Upper lobe of left lung (tissue), 6 donors: ENCODE measurements at regions not wholly inside any gene's neighbourhood (a gene's known extent, or its start where the extent isn't known, plus 50 kb on each side); places are given as distances from the start of the nearest gene placed in this dataset.

Experiments used
- ATAC-seq, 2 donors: fragments of 200-7000 bp; cut with Tn5 transposase; one replicate each; pipeline ENCODE4 v1.9.1; 2022; ENCODE audit warnings: mild to moderate bottlenecking in 2 of 2, moderate library complexity in 2 of 2; ENCODE audit not compliant: low FRiP score in 2 of 2
- DNase-seq, 2 donors: peaks; one replicate each; pipeline ENCODE4 v3.0.0-alpha.2; 2019 to 2020
- H3K27ac ChIP-seq, 4 donors: fragments of 200-600 bp; sonication (generic); one replicate each; pipeline ENCODE4 v1.5.1; 2016 to 2019
- H3K27me3 ChIP-seq, 4 donors: fragments of 200-600 bp; sonication (generic); one replicate each; pipeline ENCODE4 v1.5.1; 2017 to 2019
- H3K36me3 ChIP-seq, 4 donors: fragments of 200-600 bp; sonication (generic); one replicate each; pipeline ENCODE4 v1.5.1; 2016 to 2019
- H3K4me1 ChIP-seq, 4 donors: fragments of 200-600 bp; sonication (generic); one replicate each; pipeline ENCODE4 v1.5.1; 2018 to 2019
- H3K4me3 ChIP-seq, 4 donors: fragments of 200-600 bp; sonication (generic); one replicate each; pipeline ENCODE4 v1.5.1; 2017 to 2019; ENCODE audit warnings: mild to moderate bottlenecking in 2 of 4, moderate library complexity in 1 of 4
- H3K9me3 ChIP-seq, 4 donors: fragments of 200-600 bp; sonication (generic); one replicate each; pipeline ENCODE4 v1.5.1; 2018 to 2019
- EP300 ChIP-seq, 4 donors: sonication (generic); formaldehyde crosslinking; IDR thresholded peaks; one replicate each; pipeline ENCODE4 v1.5.1; 2017; ENCODE audit warnings: antibody characterized with exemption in 4 of 4, control low read depth in 2 of 4
- POLR2A ChIP-seq, 4 donors: fragments of 450-650 bp; IDR thresholded peaks; one replicate each; pipeline ENCODE4 v1.5.1; 2016 to 2017; ENCODE audit warnings: antibody characterized with exemption in 4 of 4, mild to moderate bottlenecking in 2 of 4
- POLR2AphosphoS5 ChIP-seq, 2 donors: sonication (generic); formaldehyde crosslinking; IDR thresholded peaks; one replicate each; pipeline ENCODE4 v1.5.1; 2017; ENCODE audit warnings: antibody characterized with exemption in 2 of 2
- WGBS, 2 donors: methylation state at CpG; one replicate each; pipeline ENCODE4 v1.1.5; 2017 to 2018; 5-methylcytosine and 5-hydroxymethylcytosine counted together
- small RNA-seq, 4 donors: library from RNA; depleted of rRNA; stranded (forward); fragments of <200 nt; gene quantifications; one replicate each; pipeline ENCODE3, GENCODE V24; 2016
- TF ChIP-seq, protein P1 (sequence below), 6 experiments: fragments of 450-650 bp in 4 of 6; fragments of 200-600 bp in 2 of 6; sonication (generic) in 2 of 6; IDR thresholded peaks; one replicate each; pipeline ENCODE4 v1.5.1; 2016 to 2019; ENCODE audit warnings: antibody characterized with exemption in 6 of 6
- donor health status: DM: no; HTN: no; CAD: no; lungs with moderate emphysema.
- donor health status: DM: no; HTN: yes; CAD: no; lungs with severe emphysema.

- DNase-seq (no peak), ATAC-seq (no peak)
- WGBS, 2 donors = 73 to 90% methylated on average over 1 of the region's 1 CpG
- no peaks in the 10 kb centered on the region for H3K27me3 ChIP-seq
- peaks cover 0 to 14% (median 7%) of the 10 kb centered on the region in 4 donors for H3K9me3 ChIP-seq
- H3K4me3 ChIP-seq = no peak overlapping the region
- H3K4me1 ChIP-seq = no peaks in the 10 kb centered on the region
- TF ChIP-seq POLR2AphosphoS5 (IDR thresholded peaks at IDR 0.05) (no peak), POLR2A (IDR thresholded peaks at IDR 0.05) (no peak), EP300 (IDR thresholded peaks at IDR 0.05) (no peak)
- TF ChIP-seq, protein P1, sequence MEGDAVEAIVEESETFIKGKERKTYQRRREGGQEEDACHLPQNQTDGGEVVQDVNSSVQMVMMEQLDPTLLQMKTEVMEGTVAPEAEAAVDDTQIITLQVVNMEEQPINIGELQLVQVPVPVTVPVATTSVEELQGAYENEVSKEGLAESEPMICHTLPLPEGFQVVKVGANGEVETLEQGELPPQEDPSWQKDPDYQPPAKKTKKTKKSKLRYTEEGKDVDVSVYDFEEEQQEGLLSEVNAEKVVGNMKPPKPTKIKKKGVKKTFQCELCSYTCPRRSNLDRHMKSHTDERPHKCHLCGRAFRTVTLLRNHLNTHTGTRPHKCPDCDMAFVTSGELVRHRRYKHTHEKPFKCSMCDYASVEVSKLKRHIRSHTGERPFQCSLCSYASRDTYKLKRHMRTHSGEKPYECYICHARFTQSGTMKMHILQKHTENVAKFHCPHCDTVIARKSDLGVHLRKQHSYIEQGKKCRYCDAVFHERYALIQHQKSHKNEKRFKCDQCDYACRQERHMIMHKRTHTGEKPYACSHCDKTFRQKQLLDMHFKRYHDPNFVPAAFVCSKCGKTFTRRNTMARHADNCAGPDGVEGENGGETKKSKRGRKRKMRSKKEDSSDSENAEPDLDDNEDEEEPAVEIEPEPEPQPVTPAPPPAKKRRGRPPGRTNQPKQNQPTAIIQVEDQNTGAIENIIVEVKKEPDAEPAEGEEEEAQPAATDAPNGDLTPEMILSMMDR (IDR thresholded peaks at IDR 0.05) = no peak
- H3K27ac ChIP-seq = no peak overlapping the region
- no peaks in the 10 kb centered on the region for H3K36me3 ChIP-seq
Measured at GRCh38 chr3:105304487-105304886, 62.2 kb upstream of the ALCAM start.

GRCh38 chr3:105315144-105315543 lies 51.6 kb upstream of the ALCAM start:
- Histone ChIP-seq H3K9me3 (peaks cover 0 to 5% (median 2%) of the 10 kb centered on the region in 4 donors), H3K27me3 (no peaks in the 10 kb centered on the region), H3K4me3 (no peak overlapping the region), H3K36me3 (no peaks in the 10 kb centered on the region), H3K27ac (no peak overlapping the region), H3K4me1 (no peaks in the 10 kb centered on the region)
- DNase-seq (no peak), ATAC-seq (no peak)
- WGBS, 2 donors = 59 to 71% methylated on average over 1 of the region's 1 CpG
- no peak for TF ChIP-seq POLR2AphosphoS5 (IDR thresholded peaks at IDR 0.05)
- TF ChIP-seq POLR2A (IDR thresholded peaks at IDR 0.05) = no peak
- no peak for TF ChIP-seq EP300 (IDR thresholded peaks at IDR 0.05)
- TF ChIP-seq, protein P1 (IDR thresholded peaks at IDR 0.05) = no peak

DNA sequence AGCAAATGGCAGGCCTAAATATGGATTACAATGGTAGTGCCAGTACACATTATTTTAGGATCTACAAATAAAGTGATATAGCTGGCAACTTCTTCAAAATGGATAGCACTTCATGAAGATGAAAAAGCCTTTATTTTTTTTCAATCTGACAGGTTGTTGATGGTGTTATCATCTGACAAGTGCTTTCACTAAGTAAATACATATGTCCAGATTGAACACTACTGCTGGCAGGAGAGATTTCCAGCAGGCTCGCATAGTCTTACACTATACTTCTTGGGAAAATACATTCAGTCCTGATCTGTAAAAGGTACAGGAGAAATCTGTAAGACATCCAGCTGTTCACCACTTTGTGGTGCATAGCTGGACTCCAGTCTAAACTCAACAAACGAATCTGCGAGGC lies 50.9 kb upstream of the ALCAM start:
- peaks cover 0 to 2% (median 1%) of the 10 kb centered on the region in 4 donors for H3K9me3 ChIP-seq
- peak overlapping the region in 2 of 4 donors; percentile 35 to 44 for H3K27ac ChIP-seq
- DNase-seq (no peak), ATAC-seq (peak in 1 of 2 donors; percentile 17)
- no peaks in the 10 kb centered on the region for H3K4me1 ChIP-seq
- TF ChIP-seq EP300 (IDR thresholded peaks at IDR 0.05) = no peak
- no peak for TF ChIP-seq POLR2A (IDR thresholded peaks at IDR 0.05)
- TF ChIP-seq, protein P1 (IDR thresholded peaks at IDR 0.05) = no peak
- TF ChIP-seq POLR2AphosphoS5 (IDR thresholded peaks at IDR 0.05) = no peak
- no peaks in the 10 kb centered on the region for H3K36me3 ChIP-seq
- 54 to 81% methylated on average over 3 of the region's 3 CpGs for WGBS, 2 donors
- H3K4me3 ChIP-seq = no peak overlapping the region
- H3K27me3 ChIP-seq = no peaks in the 10 kb centered on the region

- ATAC-seq (peak in 1 of 2 donors; percentile 56), DNase-seq (no peak)
- 64 to 69% methylated on average over 2 of the region's 2 CpGs for WGBS, 2 donors
- H3K36me3 ChIP-seq = no peaks in the 10 kb centered on the region
- H3K4me1 ChIP-seq = no peaks in the 10 kb centered on the region
- no peaks in the 10 kb centered on the region for H3K27me3 ChIP-seq
- no peaks in the 10 kb centered on the region for H3K9me3 ChIP-seq
- no peak overlapping the region for H3K4me3 ChIP-seq
- TF ChIP-seq EP300 (IDR thresholded peaks at IDR 0.05) (peak in 1 of 4 donors; percentile 75), POLR2AphosphoS5 (IDR thresholded peaks at IDR 0.05) (no peak)
- H3K27ac ChIP-seq = peak overlapping the region in 2 of 4 donors; percentile 35 to 44
Measured at GRCh38 chr3:105316331-105316730, 50.4 kb upstream of the ALCAM start.

Small RNAs in the stretch of these regions (small RNA-seq; reads per million reads assigned to genes)
- gene MIR548AB (0 reads per million in 4 donors), gene NDUFA4P2 (0 reads per million in 4 donors), gene RNU1-43P (0 reads per million in 4 donors), gene RNU6-461P (0 reads per million in 4 donors), gene TUBBP11 (0 reads per million in 4 donors)
